AG04450 (cell line): ENCODE measurements at regions not wholly inside any gene's neighbourhood (a gene's known extent, or its start where the extent isn't known, plus 50 kb on each side); places are given as distances from the start of the nearest gene placed in this dataset.

Experiments
- CTCF ChIA-PET: fragments of 300-600, 350-600 bp; formaldehyde crosslinking; extraction: SDS; loops from one replicate; lab custom pipeline; 2022; ENCODE audit warnings: antibody characterized with exemption, inconsistent platforms; lab: Charles Lee
- POLR2A ChIA-PET: fragments of 350-600 bp; formaldehyde crosslinking; extraction: SDS; loops from one replicate; lab custom pipeline; 2021; ENCODE audit warnings: antibody characterized with exemption, inconsistent platforms; lab: Yijun Ruan, JAX
- DNase-seq: peaks from one replicate; pipeline ENCODE4 v3.0.0-alpha.2; 2011; ENCODE audit warnings: low read depth, low spot score
- H3K27ac ChIP-seq: one replicate; pipeline ENCODE4 v1.5.1; 2012; ENCODE audit warnings: low read depth, low read length, control low read depth
- H3K27me3 ChIP-seq: one replicate; pipeline ENCODE4 v1.6.0; 2012; ENCODE audit warnings: low read length; ENCODE audit not compliant: control insufficient read depth, insufficient read depth
- H3K4me3 ChIP-seq: 2 replicates; pipeline ENCODE4 v1.5.1; 2011; ENCODE audit warnings: mild to moderate bottlenecking, low read depth, low read length, control low read depth
- H3K9me3 ChIP-seq: 2 replicates; pipeline ENCODE4 v1.5.1; 2012; ENCODE audit warnings: low read length; ENCODE audit not compliant: control insufficient read depth, insufficient read depth
- CTCF ChIP-seq: IDR thresholded peaks from 2 replicates; pipeline ENCODE4 v1.5.1; 2011; ENCODE audit warnings: low read depth, low read length, control low read depth, inconsistent platforms

GRCh38 chr5:86125731-86126601 lies 491.8 kb upstream of the COX7C start:
- no peak overlapping the region for H3K4me3 ChIP-seq
- H3K27ac ChIP-seq, result no peak overlapping the region
- H3K9me3 ChIP-seq, result no peaks in the 10 kb centered on the region
- POLR2A ChIA-PET, result no interaction called here
- no peak for TF ChIP-seq CTCF
- no peak for DNase-seq
- no peaks in the 10 kb centered on the region for H3K27me3 ChIP-seq
- CTCF ChIA-PET, result no interaction called here

DNA sequence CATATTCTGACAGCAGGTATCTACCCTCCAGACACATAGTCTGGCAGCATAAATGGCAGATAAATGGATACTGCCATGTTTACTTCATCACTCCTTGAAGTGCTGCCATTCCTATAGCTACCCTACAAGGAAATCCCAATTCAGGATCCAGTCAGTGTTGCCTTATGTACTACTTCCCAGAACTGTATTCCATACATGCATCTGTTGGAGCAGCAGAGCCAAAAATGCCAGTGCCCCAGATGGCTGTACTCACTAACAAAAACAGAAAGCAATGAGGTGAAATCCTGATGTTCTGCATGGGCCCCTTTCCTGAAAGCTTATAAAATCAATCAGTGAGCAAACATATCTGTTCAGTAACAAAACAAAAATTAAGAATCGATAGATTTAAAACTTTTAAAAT lies 490.0 kb upstream of the COX7C start:
- CTCF ChIA-PET, result no interaction called here
- POLR2A ChIA-PET, result no interaction called here
- DNase-seq, result no peak
- no peaks in the 10 kb centered on the region for H3K9me3 ChIP-seq
- H3K27ac ChIP-seq, result no peak overlapping the region
- no peak overlapping the region for H3K4me3 ChIP-seq
- H3K27me3 ChIP-seq, result no peaks in the 10 kb centered on the region
- no peak for TF ChIP-seq CTCF

- H3K9me3 ChIP-seq, result peaks cover 5% of the 10 kb centered on the region
- no peak overlapping the region for H3K4me3 ChIP-seq
- CTCF ChIA-PET, result no interaction called here
- DNase-seq, result no peak
- POLR2A ChIA-PET, result no interaction called here
- TF ChIP-seq CTCF, result no peak
- H3K27me3 ChIP-seq, result no peaks in the 10 kb centered on the region
- H3K27ac ChIP-seq, result no peak overlapping the region
These were observed 488.7 kb upstream of the COX7C start for GRCh38 chr5:86129009-86129408.

DNA sequence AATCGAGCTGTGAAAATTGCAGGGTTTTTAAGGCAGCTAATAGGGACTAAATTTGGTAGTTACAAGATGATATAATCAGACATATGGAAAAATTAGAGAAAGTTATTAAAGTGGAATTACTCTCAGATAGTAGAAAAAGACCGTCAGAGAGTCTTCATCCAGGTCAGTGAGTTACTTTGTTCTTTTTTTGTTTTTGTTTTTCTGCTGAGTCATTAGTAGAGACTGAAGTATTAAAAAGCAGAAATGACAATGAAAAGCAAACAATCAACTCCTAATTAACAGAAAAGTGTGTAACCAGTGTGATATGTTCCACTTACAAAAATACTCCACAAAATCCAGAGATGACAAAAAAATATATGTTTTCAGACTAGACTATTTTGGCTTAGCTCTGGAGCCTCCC lies 480.4 kb upstream of the COX7C start:
- Histone ChIP-seq H3K4me3 (no peak overlapping the region), H3K9me3 (peaks cover 9% of the 10 kb centered on the region), H3K27ac (no peak overlapping the region), H3K27me3 (no peaks in the 10 kb centered on the region)
- DNase-seq, result no peak
- TF ChIP-seq CTCF, result no peak
- ChIA-PET POLR2A (no interaction called here), CTCF (no interaction called here)

GRCh38 chr5:86143837-86144236 lies 473.9 kb upstream of the COX7C start:
- POLR2A ChIA-PET, result no interaction called here
- no peak overlapping the region for H3K4me3 ChIP-seq
- no peak for DNase-seq
- H3K9me3 ChIP-seq, result no peaks in the 10 kb centered on the region
- no peak overlapping the region for H3K27ac ChIP-seq
- CTCF ChIA-PET, result no interaction called here
- TF ChIP-seq CTCF, result no peak
- no peaks in the 10 kb centered on the region for H3K27me3 ChIP-seq
